Calu3 (cell line): ENCODE measurements at regions not wholly inside any gene's neighbourhood (a gene's known extent, or its start where the extent isn't known, plus 50 kb on each side); places are given as distances from the start of the nearest gene placed in this dataset.

Experiments
- BruUV-seq: library from RNA; stranded (reverse); fragments of 400-500 nt; replicated peaks from 2 replicates; lab custom pipeline; 2021; lab: Mats Ljungman, UMichigan
- CTCF ChIA-PET: fragments of 300-600 bp; sonication (Branson Sonifier 250); formaldehyde crosslinking; loops from one replicate; lab custom pipeline; 2022; ENCODE audit warnings: antibody characterized with exemption; lab: Charles Lee
- DNase-seq: peaks from one replicate; pipeline ENCODE4 v3.0.0; 2022
- H3K27ac Mint-ChIP-seq: one replicate; pipeline ENCODE4 v1.8.0; 2022; ENCODE audit warnings: mixed read lengths; ENCODE audit not compliant: unreplicated experiment
- H3K27me3 Mint-ChIP-seq: one replicate; pipeline ENCODE4 v1.8.0; 2022; ENCODE audit warnings: mixed read lengths; ENCODE audit not compliant: unreplicated experiment
- H3K36me3 Mint-ChIP-seq: one replicate; pipeline ENCODE4 v1.8.0; 2022; ENCODE audit warnings: mild to moderate bottlenecking, moderate library complexity, mixed read lengths; ENCODE audit not compliant: insufficient read depth, unreplicated experiment
- H3K4me1 Mint-ChIP-seq: one replicate; pipeline ENCODE4 v1.8.0; 2022; ENCODE audit warnings: mild to moderate bottlenecking, low read depth, mixed read lengths; ENCODE audit not compliant: unreplicated experiment
- H3K4me3 Mint-ChIP-seq: one replicate; pipeline ENCODE4 v1.8.0; 2022; ENCODE audit warnings: mild to moderate bottlenecking, low read depth, moderate library complexity, mixed read lengths; ENCODE audit not compliant: unreplicated experiment
- H3K9me3 Mint-ChIP-seq: one replicate; pipeline ENCODE4 v1.8.0; 2022; ENCODE audit warnings: low read depth, mixed read lengths; ENCODE audit not compliant: unreplicated experiment
- intact Hi-C: fragments of 100-400 bp; cut with micrococcal nuclease; formaldehyde crosslinking; loops from one replicate; pipeline ENCODE4 v1.10.0; 2022; ENCODE audit not compliant: unreplicated experiment
- TF ChIP-seq, protein P1 (sequence below): fragments of 200-600 bp; IDR thresholded peaks from one replicate; pipeline ENCODE4 v1.8.0; 2022; ENCODE audit warnings: antibody characterized with exemption; ENCODE audit not compliant: unreplicated experiment

DNA sequence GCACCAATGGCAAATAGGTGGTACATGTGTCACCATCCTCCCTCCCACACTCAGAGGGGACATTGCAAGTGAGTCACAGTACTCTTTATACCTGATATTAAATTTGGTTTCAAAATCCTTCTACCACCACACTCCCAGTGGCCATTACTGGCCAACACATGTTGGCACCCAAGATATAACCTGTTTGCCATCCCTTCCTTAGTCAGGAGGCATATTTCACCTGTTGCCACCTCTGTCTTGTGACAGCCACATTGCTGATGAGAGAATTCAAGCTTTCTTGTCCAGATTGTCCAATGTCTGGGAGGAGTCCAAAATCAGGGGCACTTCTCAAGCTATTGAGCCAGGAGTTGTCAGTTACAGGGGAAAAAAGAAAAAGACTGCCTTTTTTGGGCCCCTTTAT is 80.2 kb upstream of the WWC1 start:
- intact Hi-C loops, result no loop called here
- Mint-ChIP-seq H3K9me3 (no peaks in the 10 kb centered on the region), H3K4me1 (no peaks in the 10 kb centered on the region), H3K4me3 (no peak overlapping the region), H3K27ac (no peak overlapping the region), H3K36me3 (no peaks in the 10 kb centered on the region), H3K27me3 (peaks cover 60% of the 10 kb centered on the region)
- no TSS peak for BruUV-seq
- DNase-seq, result no peak
- TF ChIP-seq, protein P1, sequence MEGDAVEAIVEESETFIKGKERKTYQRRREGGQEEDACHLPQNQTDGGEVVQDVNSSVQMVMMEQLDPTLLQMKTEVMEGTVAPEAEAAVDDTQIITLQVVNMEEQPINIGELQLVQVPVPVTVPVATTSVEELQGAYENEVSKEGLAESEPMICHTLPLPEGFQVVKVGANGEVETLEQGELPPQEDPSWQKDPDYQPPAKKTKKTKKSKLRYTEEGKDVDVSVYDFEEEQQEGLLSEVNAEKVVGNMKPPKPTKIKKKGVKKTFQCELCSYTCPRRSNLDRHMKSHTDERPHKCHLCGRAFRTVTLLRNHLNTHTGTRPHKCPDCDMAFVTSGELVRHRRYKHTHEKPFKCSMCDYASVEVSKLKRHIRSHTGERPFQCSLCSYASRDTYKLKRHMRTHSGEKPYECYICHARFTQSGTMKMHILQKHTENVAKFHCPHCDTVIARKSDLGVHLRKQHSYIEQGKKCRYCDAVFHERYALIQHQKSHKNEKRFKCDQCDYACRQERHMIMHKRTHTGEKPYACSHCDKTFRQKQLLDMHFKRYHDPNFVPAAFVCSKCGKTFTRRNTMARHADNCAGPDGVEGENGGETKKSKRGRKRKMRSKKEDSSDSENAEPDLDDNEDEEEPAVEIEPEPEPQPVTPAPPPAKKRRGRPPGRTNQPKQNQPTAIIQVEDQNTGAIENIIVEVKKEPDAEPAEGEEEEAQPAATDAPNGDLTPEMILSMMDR, result no peak
- CTCF ChIA-PET, result no interaction called here

DNA sequence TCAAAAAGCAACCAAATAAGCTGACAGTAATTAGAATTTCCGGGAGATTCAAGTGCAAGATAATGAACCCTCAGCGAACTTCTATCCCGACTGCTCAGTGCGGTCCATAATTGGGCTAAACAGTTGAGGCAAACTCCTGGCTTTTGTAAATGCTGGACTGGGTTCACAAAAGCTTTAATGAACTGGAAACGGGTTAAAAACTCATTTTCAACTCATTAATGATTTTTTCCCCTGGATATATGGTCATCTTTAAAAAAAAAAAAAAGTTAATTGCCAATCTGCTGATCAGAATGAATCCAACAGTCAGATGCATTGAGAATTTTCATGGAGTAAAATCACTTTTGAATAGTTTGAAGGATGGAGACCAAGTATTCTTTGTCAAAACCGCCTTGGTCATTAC is 79.5 kb upstream of the WWC1 start:
- TF ChIP-seq, protein P1, result no peak
- DNase-seq, result no peak
- intact Hi-C loops, result no loop called here
- Mint-ChIP-seq H3K4me1 (no peaks in the 10 kb centered on the region), H3K4me3 (no peak overlapping the region), H3K9me3 (no peaks in the 10 kb centered on the region), H3K36me3 (no peaks in the 10 kb centered on the region), H3K27me3 (peaks cover 60% of the 10 kb centered on the region), H3K27ac (no peak overlapping the region)
- CTCF ChIA-PET, result no interaction called here
- no TSS peak for BruUV-seq

DNA sequence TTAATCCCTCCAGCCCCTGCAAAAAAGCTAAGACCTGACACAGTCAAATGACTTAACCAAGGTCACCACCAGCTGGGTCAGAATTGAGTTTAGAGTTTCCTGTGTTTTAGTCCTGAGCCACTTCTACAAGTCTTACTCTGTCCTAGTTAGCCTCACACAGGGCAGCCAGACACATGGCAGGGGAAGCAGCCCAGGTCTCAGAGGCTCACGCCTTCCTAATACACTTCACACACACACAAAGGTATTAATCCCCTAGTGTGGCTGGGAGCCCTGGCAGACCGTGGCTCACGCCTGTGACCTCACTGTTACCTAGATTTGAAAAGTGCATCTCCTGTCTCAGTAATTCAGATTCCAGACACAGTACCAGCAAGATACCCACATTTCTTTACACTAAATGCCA is 77.4 kb upstream of the WWC1 start:
- H3K4me3 Mint-ChIP-seq, result no peak overlapping the region
- no peaks in the 10 kb centered on the region for H3K36me3 Mint-ChIP-seq

DNA sequence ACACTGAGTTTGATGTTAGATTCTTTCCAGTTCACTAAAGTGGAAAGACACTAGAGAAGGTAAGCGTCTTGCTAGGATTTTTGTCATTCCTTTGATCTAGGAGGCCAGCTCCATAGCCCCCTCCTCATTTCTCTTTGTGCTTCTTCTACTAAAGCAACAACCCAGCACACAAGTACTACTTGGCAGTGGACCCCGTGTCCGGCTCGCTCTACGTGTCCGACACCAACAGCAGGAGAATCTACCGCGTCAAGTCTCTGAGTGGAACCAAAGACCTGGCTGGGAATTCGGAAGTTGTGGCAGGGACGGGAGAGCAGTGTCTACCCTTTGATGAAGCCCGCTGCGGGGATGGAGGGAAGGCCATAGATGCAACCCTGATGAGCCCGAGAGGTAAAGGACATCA is 76.6 kb upstream of the WWC1 start:
- peaks cover 75% of the 10 kb centered on the region for H3K27me3 Mint-ChIP-seq
- TF ChIP-seq, protein P1, result no peak
- no peak for DNase-seq
- CTCF ChIA-PET, result no interaction called here
- intact Hi-C loops, result loop anchor here (5.0 kb wide), 2 partner anchors 53 to 253 kb away; no protein-coding TSS in a partner anchor
- H3K4me1 Mint-ChIP-seq, result peaks cover 14% of the 10 kb centered on the region
- H3K27ac Mint-ChIP-seq, result no peak overlapping the region
- H3K4me3 Mint-ChIP-seq, result no peak overlapping the region
- no TSS peak for BruUV-seq
- H3K36me3 Mint-ChIP-seq, result no peaks in the 10 kb centered on the region
- H3K9me3 Mint-ChIP-seq, result no peaks in the 10 kb centered on the region

More for the DNA sequence above, 77.4 kb upstream of the WWC1 start:
- CTCF ChIA-PET, result no interaction called here
- BruUV-seq, result no TSS peak
- Mint-ChIP-seq H3K27me3 (peaks cover 67% of the 10 kb centered on the region), H3K9me3 (no peaks in the 10 kb centered on the region), H3K4me1 (peaks cover 6% of the 10 kb centered on the region), H3K27ac (no peak overlapping the region)
- no peak for DNase-seq
- intact Hi-C loops, result no loop called here
- TF ChIP-seq, protein P1, result no peak
